IPS DF 6.9 (cell line): ENCODE measurements at regions not wholly inside any gene's neighbourhood (a gene's known extent, or its start where the extent isn't known, plus 50 kb on each side); places are given as distances from the start of the nearest gene placed in this dataset.
"Not testable (repeated sequence)": the region's sequence is repeated elsewhere in the genome, so short reads cannot be mapped to it uniquely, and the experiment has no call there.

Source experiments
- DNase-seq: peaks from one replicate; pipeline ENCODE4 v3.0.0-alpha.2; 2013; ENCODE audit warnings: low read depth, low spot score
- H3K27ac ChIP-seq: one replicate; pipeline ENCODE4 v1.5.1; 2013; ENCODE audit warnings: low read length, control low read depth
- H3K27me3 ChIP-seq: 2 replicates; pipeline ENCODE4 v1.6.1; 2013; ENCODE audit warnings: mild to moderate bottlenecking, low read length; ENCODE audit not compliant: control insufficient read depth, insufficient read depth
- H3K36me3 ChIP-seq: 2 replicates; pipeline ENCODE4 v1.6.1; 2013; ENCODE audit warnings: low read length; ENCODE audit not compliant: control insufficient read depth, insufficient read depth
- H3K4me1 ChIP-seq: 2 replicates; pipeline ENCODE4 v1.6.1; 2013; ENCODE audit warnings: low read length; ENCODE audit not compliant: control insufficient read depth, insufficient read depth
- H3K4me3 ChIP-seq: 2 replicates; pipeline ENCODE4 v1.5.1; 2013; ENCODE audit warnings: mild to moderate bottlenecking, low read length
- H3K9me3 ChIP-seq: 2 replicates; pipeline ENCODE4 v1.6.1; 2013; ENCODE audit warnings: low read length, inconsistent platforms; ENCODE audit not compliant: control insufficient read depth, insufficient read depth
- WGBS: extraction: QIAGEN DNeasy Blood & Tissue Kit; methylation state at CpG from one replicate; pipeline ENCODE4 v1.1.7; 2013; ENCODE audit warnings: mixed read lengths, missing lambda C conversion rate; ENCODE audit not compliant: insufficient read length, insufficient coverage; 5-methylcytosine and 5-hydroxymethylcytosine counted together

DNA sequence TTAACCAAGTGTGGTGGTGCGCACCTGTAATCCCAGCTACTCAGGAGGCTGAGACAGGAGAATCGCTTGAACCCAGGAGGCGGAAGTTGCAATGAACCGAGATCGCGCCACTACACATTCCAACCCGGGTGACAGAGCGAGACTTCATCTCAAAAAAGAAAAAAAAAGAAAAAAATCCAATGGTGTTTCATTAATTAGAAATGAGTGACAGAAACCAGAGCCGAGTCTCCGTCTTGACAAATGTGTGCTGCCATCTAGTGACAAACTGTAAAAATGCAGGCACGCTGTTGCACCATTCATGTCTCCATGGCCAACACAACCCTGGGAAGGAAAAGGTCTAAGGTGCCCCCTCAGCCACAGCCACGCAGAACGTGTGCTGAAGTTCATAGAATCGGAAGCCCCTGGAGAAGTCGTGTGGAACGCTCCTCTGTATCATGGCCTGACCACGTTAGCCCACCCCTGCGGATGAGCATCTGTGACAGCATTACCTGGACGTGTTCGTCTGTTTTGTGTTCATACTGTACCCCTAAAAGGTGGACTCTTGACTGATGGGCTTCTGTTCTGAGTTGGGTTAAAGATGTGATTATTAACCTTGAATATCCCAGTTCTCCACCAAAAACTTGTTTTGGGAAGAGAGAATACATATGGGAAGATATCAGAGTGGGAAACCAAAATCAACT lies 94.9 kb downstream of the LYZL2 start:
- DNase-seq, result peak; percentile 57
- Histone ChIP-seq H3K27me3 (no peaks in the 10 kb centered on the region), H3K9me3 (no peaks in the 10 kb centered on the region), H3K4me1 (peaks cover 3% of the 10 kb centered on the region), H3K27ac (no peak overlapping the region), H3K4me3 (no peak overlapping the region), H3K36me3 (no peaks in the 10 kb centered on the region)
- no CpG with 5 or more reads among the region's 20 CpGs for WGBS

DNA sequence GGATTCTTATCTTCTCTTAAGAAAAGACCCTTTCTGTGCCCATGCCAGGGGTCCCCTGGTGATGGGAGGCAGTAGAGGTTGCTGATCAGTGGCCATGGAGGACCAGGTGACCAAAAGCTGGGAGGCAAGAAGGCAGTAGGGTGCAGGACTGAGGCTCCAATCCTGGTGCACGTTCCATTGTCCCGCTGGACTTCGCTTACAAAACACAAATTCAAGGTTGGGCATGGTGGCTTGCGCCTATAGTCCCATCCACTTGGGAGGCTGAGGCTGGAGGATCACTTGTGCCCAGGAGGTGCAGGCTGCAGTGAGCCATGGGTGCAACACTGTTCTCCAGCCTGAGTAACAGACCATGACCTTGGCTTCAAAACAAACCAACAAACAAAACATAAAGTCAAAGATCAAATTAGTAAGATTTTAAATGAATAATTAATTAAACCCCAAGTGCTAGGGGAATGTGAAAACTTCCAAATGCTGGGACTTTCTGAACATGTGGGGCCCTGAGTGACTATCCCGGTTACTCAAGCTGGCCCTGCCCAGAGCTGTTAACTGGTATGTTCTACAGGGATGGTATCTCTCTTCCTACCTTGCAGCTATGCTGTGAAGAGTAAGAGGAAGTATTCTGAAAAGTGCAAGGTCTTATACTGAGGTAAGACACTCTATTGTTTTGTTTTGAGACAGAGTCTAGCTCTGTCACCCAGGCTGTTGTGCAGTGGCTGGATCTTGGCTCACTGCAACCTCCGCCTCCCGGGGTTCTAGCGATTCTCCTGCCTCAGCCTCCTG lies 97.6 kb downstream of the LYZL2 start:
- no peaks in the 10 kb centered on the region for H3K9me3 ChIP-seq
- no peak overlapping the region for H3K27ac ChIP-seq
- H3K36me3 ChIP-seq, result no peaks in the 10 kb centered on the region
- no peaks in the 10 kb centered on the region for H3K27me3 ChIP-seq
- H3K4me1 ChIP-seq, result no peaks in the 10 kb centered on the region; the same call in none of the 2 replicates
- DNase-seq, result no peak
- no CpG with 5 or more reads among the region's 8 CpGs for WGBS
- H3K4me3 ChIP-seq, result no peak overlapping the region

DNA sequence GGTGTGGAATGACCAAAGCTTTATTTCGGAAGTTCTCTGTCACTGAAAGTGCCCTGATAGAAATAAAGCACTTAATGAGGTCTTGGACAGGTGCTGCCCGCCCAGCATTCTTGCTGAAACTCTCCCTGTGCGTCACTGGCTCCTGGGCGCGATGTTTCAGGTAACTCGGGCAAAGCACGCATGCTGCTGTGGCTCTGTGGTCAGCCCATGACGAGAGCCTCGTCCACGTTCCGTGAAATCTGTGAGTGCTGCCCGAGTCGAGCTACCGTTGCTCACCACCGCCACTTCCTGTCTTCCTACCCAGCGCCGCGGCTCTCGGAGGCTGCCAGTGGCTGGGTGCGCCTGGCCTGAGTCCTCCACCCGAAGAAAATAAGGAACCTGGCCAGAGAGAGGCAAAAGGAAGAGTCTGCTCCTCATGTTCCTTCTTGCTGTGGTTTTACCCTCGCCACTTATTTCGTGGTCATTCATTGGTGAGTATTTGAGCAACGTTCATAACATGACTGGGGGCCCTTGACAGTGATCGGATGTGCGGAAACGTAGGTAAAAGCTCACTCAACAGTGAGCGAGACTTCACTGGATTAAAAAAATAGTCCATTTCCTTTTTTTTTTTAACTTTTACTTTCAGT lies 95.5 kb downstream of the MAP3K8 start:
- Histone ChIP-seq H3K4me3 (no peak overlapping the region), H3K36me3 (no peaks in the 10 kb centered on the region), H3K4me1 (no peaks in the 10 kb centered on the region; the same call in 1 of the 2 replicates), H3K27ac (no peak overlapping the region), H3K27me3 (no peaks in the 10 kb centered on the region), H3K9me3 (no peaks in the 10 kb centered on the region)
- no peak for DNase-seq
- no CpG with 5 or more reads among the region's 28 CpGs for WGBS

DNA sequence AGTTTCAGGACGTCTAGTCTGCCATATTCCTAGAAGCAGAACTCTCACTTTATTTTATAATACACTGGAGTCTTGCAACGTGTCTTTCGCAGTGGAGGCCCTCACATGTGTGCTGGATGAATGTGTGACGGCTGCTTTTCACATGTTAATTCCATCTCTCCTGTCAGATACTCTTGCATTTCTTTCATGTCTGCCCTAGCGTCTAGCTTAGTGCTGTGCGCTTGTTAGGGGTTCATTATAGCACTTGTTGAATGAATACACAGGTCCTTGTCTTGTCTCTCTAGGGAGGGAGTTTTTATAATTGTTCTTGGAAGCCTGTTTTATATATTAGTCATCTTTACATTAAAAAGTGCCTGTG lies 94.4 kb downstream of the MAP3K8 start:
- no peaks in the 10 kb centered on the region; the same call in 1 of the 2 replicates for H3K4me1 ChIP-seq
- H3K27me3 ChIP-seq, result no peaks in the 10 kb centered on the region
- H3K4me3 ChIP-seq, result no peak overlapping the region
- H3K27ac ChIP-seq, result no peak overlapping the region
- H3K36me3 ChIP-seq, result no peaks in the 10 kb centered on the region
- H3K9me3 ChIP-seq, result no peaks in the 10 kb centered on the region
- no CpG with 5 or more reads among the region's 6 CpGs for WGBS
- DNase-seq, result no peak

DNA sequence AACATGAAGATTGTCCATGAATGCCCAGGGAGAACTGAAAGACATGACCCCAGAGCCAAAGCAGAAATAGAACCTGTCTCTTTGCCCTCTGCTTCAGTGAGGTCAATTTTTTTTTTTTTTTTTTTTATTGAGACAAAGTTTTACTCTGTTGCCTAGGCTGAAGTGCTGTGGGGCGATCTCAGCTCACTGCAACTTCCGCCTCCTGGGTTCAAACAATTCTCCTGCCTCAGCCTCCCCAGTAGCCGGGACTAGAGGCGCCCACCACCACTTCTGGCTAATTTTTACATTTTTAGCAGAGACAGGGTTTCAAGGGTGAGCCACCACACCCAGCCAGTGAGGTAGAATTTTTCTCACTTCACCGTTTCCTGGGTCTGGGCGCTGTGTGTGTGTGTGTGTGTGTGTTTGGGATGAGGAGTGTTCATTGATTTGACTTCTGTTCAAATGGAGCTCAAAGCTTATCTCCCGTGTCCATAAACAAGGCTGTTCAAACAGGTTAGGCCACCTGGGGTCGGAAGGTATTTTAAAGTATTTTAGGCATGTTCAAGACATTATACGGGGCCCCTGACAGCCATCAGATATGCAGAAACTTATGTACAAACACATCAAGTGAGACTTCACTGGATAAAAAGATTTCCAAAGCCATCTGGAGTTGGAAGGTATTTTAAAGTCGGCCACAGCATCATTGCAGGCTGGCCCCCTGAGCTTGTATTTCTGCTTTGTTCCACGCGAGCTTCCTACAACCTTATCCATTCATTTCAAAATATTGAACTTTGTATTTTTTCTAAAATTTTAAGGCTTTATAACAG lies 93.8 kb downstream of the MAP3K8 start:
- no peak for DNase-seq
- Histone ChIP-seq H3K9me3 (no peaks in the 10 kb centered on the region), H3K4me1 (no peaks in the 10 kb centered on the region; the same call in 1 of the 2 replicates), H3K36me3 (no peaks in the 10 kb centered on the region), H3K4me3 (no peak overlapping the region), H3K27me3 (no peaks in the 10 kb centered on the region), H3K27ac (no peak overlapping the region)
- no CpG with 5 or more reads among the region's 12 CpGs for WGBS

DNA sequence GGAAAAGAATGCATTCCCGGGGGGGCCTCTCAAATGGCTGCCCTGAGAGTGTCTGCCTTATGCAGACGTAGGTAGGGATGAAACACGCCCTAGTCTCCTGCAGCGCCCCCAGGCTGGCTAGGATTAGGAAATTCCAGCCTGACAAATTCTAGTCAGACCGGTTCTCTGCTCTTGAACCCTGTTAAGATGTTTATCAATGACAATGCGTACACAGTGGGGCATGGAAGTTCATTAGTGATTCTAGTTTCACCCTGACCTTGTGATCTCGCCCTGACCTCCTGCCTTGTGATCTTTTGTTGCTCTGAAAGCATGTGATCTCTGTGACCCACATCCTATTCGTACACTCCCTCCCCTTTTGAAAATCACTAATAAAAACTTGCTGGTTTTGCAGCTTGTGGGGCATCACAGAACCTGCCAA lies 88.7 kb downstream of the MAP3K8 start:
- no CpG with 5 or more reads among the region's 8 CpGs for WGBS
- H3K9me3 ChIP-seq, H3K4me3 ChIP-seq, H3K36me3 ChIP-seq, H3K27me3 ChIP-seq, H3K4me1 ChIP-seq, H3K27ac ChIP-seq: not testable (repeated sequence)
- peak; percentile 55 for DNase-seq

DNA sequence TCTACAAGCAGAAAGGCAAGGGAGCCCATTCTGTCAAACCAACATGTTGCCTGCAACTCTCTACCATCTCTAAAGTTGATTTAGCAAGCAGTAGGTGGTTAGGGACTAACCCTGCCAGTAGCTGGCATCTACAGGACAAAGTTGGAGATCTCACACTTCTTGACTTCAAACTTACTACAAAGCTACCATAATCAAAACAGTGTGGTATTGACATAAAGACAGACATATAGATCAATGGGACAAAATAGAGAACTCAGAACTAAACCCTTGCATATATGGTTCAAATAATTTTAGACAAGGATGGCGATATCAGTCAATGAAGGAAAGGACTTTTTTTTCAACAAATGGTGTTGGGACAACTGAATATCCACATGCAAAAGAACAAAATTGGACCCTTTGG lies 84.9 kb downstream of the MAP3K8 start:
- H3K4me3 ChIP-seq, result no peak overlapping the region
- no peaks in the 10 kb centered on the region for H3K9me3 ChIP-seq
- DNase-seq, result no peak
- H3K27me3 ChIP-seq, result no peaks in the 10 kb centered on the region
- H3K4me1 ChIP-seq, result no peaks in the 10 kb centered on the region
- H3K27ac ChIP-seq, result no peak overlapping the region
- H3K36me3 ChIP-seq, result no peaks in the 10 kb centered on the region
- WGBS, result no CpG with 5 or more reads among the region's 1 CpG
